Uterus (tissue), 2 donors: ENCODE measurements at regions not wholly inside any gene's neighbourhood (a gene's known extent, or its start where the extent isn't known, plus 50 kb on each side); places are given as distances from the start of the nearest gene placed in this dataset.

Source experiments
- POLR2A ChIP-seq, 2 donors: fragments of 450-650 bp; IDR thresholded peaks; one replicate each; pipeline ENCODE4 v1.6.1; 2016; ENCODE audit warnings: antibody characterized with exemption in 2 of 2, mild to moderate bottlenecking in 1 of 2, moderate library complexity in 1 of 2
- TF ChIP-seq, protein P1 (sequence below), 4 experiments: fragments of 200-600 bp in 2 of 4; fragments of 450-650 bp in 2 of 4; sonication (generic) in 2 of 4; IDR thresholded peaks; one replicate each; pipeline ENCODE4 v1.5.1; 2016 to 2019; ENCODE audit warnings: antibody characterized with exemption in 4 of 4, mild to moderate bottlenecking in 2 of 4, moderate library complexity in 1 of 4

DNA sequence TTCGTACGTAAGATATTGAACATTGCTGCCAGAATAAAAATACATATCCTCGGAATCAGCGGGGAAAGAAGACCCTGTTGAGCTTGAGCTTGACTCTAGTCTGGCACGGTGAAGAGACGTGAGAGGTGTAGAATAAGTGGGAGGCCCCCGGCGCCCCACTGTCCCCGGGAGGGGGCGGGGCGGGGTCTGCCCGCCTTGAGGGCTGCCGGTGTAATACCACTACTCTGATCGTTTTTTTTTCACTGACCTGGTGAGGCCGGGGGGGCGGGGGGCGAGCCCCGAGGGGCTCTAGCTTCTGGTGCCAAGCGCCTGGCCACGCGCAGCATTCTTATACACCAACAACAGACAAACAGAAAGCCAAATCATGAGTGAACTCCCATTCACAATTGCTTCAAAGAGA lies 324.0 kb upstream of the REG3G start:
- TF ChIP-seq, protein P1, sequence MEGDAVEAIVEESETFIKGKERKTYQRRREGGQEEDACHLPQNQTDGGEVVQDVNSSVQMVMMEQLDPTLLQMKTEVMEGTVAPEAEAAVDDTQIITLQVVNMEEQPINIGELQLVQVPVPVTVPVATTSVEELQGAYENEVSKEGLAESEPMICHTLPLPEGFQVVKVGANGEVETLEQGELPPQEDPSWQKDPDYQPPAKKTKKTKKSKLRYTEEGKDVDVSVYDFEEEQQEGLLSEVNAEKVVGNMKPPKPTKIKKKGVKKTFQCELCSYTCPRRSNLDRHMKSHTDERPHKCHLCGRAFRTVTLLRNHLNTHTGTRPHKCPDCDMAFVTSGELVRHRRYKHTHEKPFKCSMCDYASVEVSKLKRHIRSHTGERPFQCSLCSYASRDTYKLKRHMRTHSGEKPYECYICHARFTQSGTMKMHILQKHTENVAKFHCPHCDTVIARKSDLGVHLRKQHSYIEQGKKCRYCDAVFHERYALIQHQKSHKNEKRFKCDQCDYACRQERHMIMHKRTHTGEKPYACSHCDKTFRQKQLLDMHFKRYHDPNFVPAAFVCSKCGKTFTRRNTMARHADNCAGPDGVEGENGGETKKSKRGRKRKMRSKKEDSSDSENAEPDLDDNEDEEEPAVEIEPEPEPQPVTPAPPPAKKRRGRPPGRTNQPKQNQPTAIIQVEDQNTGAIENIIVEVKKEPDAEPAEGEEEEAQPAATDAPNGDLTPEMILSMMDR (IDR thresholded peaks at IDR 0.05), result no peak
- TF ChIP-seq POLR2A (IDR thresholded peaks at IDR 0.05), result no peak
